NCI-H2227 (cell line): ENCODE measurements at regions not wholly inside any gene's neighbourhood (a gene's known extent, or its start where the extent isn't known, plus 50 kb on each side); places are given as distances from the start of the nearest gene placed in this dataset.
"Not testable (repeated sequence)": the region's sequence is repeated elsewhere in the genome, so short reads cannot be mapped to it uniquely, and the experiment has no call there.

Source experiments
- DNase-seq: peaks from one replicate; lab custom pipeline; 2025; ENCODE audit not compliant: unreplicated experiment; lab: John Stamatoyannopoulos, UW

- DNase-seq, result no peak
Measured at GRCh38 chr5:75002271-75002670, 50.1 kb downstream of the GCNT4 start.

DNA sequence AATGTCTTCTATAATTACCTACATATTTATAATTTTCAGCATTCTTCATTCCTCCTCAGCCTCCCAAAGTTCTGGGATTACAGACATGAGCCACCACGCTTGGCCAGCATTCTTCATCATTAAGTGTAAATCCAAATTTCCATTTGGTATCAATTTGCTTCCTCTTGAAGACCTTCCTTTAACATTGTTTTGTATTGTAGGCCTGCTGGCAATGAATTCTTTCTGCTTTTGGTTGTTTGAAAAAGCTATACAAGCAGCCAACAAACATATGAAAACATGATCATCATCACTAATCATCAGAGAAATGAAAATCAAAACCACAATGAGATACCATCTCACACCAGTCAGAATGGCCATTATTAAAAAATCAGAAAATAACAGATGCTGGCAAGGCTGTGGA lies 56.4 kb downstream of the GCNT4 start:
- DNase-seq, result no peak

- no peak for DNase-seq
Measured at GRCh38 chr5:74994826-74995225, 57.5 kb downstream of the GCNT4 start.

- DNase-seq, result no peak
Measured at GRCh38 chr5:74993743-74994142, 58.6 kb downstream of the GCNT4 start.

GRCh38 chr5:74992791-74993190 lies 59.6 kb downstream of the GCNT4 start:
- no peak for DNase-seq

DNA sequence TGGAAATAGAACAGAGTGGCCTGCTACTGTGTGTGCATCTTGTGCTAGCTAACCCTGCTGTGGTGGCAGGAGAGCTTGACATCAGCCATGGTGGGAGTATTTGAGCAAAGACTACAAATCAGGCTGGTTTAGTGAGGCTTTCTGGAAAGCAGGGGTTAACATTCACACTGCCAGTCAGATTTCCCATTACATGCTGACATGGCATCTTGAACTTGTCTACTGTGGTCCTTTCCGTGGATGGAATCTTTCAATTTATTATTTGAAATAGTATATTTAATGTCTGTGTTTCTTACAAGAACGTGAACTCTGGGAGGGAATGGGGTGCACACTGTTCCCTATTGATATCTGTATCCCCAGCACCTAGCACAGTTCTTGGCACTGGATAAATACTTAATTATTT lies 60.8 kb downstream of the GCNT4 start:
- no peak for DNase-seq

DNA sequence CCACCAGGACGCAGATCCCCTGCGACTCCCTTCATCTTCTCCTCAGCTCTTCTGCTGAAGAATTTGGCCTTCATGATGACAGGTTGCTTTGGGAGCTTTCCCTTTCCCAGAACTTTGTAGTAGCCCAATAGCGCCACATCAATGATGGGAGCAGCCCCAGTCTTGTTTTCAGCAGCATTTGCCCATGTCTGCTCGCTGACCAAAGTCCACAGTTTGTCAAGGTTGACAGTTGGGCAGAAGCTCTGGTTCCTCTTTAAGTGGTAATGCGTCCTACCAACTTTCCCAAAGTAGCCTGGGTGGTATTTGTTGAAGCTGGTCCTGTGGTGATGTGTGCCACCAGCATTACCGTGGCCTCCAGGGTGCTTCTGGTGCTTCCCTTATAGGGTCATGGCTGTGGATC lies 62.2 kb downstream of the GCNT4 start:
- no peak for DNase-seq

- no peak for DNase-seq
Measured at GRCh38 chr5:74988273-74988983, 63.9 kb downstream of the GCNT4 start.

DNA sequence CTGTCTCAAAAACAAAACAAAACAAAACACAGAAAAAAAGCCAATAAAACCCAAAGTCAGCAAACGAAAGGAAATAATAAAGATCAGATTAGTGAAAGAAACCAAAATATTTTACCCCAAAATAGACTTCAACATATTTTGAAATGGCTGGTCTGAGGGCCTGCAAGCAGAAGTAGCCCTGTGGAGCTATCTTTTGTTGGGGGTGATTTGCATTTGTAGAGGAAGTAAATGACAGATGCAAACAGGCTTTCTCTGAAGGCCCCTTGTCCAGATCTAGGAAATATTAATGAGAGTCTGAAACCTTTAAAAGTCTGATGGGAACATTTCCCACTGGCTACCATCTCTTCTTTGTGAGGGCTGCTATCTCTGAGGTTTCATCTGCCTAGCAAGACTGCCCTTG lies 74.0 kb downstream of the GCNT4 start:
- DNase-seq, result no peak

GRCh38 chr5:74977471-74977870 lies 74.9 kb downstream of the GCNT4 start:
- no peak for DNase-seq

GRCh38 chr5:74976651-74977050 lies 75.7 kb downstream of the GCNT4 start:
- no peak for DNase-seq

- DNase-seq, result no peak
Measured at GRCh38 chr5:74975582-74975981, 76.8 kb downstream of the GCNT4 start.

DNA sequence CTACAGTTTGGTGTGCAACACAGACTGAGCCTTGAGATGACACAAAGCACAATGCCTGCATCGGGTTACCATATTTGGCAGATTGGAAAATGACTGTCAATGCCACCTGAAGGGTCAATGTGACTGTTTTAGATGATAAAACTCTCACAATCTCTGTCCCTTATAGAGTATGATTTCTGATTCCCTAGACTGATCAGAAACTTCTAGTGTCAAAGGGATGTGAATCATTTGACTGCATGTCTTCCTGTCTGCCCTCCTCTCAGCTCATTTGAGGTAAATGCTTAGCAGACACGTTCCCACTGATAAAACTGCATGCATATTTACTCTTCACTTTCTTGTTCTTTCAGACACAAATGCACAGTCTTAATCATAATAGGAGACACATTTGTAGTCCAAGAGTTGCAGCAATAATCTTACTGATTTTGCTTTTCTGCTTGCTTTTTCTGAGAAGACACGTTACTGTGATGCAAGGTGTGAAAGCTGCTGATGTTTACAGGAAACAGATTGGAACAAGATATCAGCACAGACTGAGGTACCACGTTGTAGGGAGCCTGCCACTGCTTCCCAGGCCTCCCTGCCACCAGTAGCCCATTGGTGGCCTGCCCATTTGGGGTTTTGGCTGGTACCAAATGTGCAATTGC lies 77.8 kb downstream of the GCNT4 start:
- DNase-seq, result no peak

GRCh38 chr5:74973694-74974093 lies 78.7 kb downstream of the GCNT4 start:
- DNase-seq, result no peak

DNA sequence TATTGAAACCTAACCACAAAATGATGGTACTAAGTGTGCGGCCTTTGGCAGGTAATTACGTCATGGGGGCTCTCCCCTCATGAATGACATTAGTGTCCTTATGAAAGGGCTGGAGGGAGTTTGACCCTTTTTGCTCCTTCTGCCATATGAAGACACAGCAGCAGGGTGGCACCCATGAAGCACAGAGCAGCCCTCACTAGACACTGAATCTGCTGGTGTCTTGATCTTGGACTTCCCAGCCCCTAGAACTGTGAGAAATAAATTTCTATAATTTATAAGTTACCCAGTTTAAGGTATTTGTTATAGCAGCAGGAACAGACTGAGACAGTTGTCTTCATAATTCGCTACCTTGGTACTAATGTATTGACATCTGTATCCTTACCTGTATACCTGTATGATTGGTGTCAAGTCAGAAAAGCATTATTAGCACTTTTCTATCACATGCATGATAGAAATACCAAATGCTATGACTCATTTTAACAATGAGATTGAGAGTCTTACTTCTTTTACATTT lies 80.4 kb downstream of the GCNT4 start:
- DNase-seq, result no peak

GRCh38 chr5:74970891-74971290 lies 81.5 kb downstream of the GCNT4 start:
- not testable (repeated sequence) for DNase-seq

- no peak for DNase-seq
Measured at GRCh38 chr5:74969726-74970125, 82.6 kb downstream of the GCNT4 start.

- DNase-seq, result no peak
Measured at GRCh38 chr5:74966141-74967026, 86.0 kb downstream of the GCNT4 start.

DNA sequence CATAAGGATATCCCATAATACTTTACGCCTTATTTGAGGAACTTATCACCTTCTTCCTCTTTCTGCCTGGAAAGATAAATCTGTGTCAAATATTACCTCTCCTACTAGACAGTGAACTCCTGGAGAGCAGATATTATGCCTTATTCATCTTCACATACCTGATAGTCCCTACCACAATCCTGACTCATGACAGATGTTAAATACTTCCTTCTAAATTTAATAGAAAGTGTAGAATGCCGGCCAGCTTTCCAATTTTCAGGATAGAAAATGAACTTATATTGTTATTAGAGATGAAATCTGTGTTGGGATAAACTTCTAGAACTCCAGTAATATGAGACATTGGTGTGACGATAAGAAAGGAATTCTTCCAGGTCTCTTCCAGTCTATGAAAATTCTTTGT lies 89.0 kb downstream of the GCNT4 start:
- no peak for DNase-seq

- no peak for DNase-seq
Measured at GRCh38 chr5:74957906-74958305, 91.7 kb upstream of the FAM169A start.

GRCh38 chr5:74957029-74957784 lies 91.0 kb upstream of the FAM169A start:
- DNase-seq, result no peak
